GM19467 (cell line): ENCODE measurements at regions not wholly inside any gene's neighbourhood (a gene's known extent, or its start where the extent isn't known, plus 50 kb on each side); places are given as distances from the start of the nearest gene placed in this dataset.
"Not testable (repeated sequence)": the region's sequence is repeated elsewhere in the genome, so short reads cannot be mapped to it uniquely, and the experiment has no call there.

Source experiments
- ATAC-seq: cut with Tn5 transposase; IDR thresholded peaks from one replicate; pipeline ENCODE4 v1.9.1; 2021; ENCODE audit warnings: mild to moderate bottlenecking, moderate library complexity; ENCODE audit not compliant: unreplicated experiment

- no peak for ATAC-seq
These were observed 249.8 kb downstream of the ACKR3 start for GRCh38 chr2:236819275-236820002.

GRCh38 chr2:236820763-236821344, 251.2 kb downstream of the ACKR3 start:
- ATAC-seq = no peak

- no peak for ATAC-seq
These were observed 253.5 kb downstream of the ACKR3 start for GRCh38 chr2:236823041-236823629.

- no peak for ATAC-seq
These were observed 254.3 kb downstream of the ACKR3 start for GRCh38 chr2:236823963-236824362.

GRCh38 chr2:236824836-236825235, 255.2 kb downstream of the ACKR3 start:
- no peak for ATAC-seq

GRCh38 chr2:236825989-236826510, 256.4 kb downstream of the ACKR3 start:
- no peak for ATAC-seq

GRCh38 chr2:236826606-236827156, 257.1 kb downstream of the ACKR3 start:
- ATAC-seq = no peak

GRCh38 chr2:236827997-236828396, 257.7 kb upstream of the COPS8 start:
- ATAC-seq = no peak

- no peak for ATAC-seq
These were observed 256.9 kb upstream of the COPS8 start for GRCh38 chr2:236828820-236829219.

- ATAC-seq = no peak
These were observed 254.8 kb upstream of the COPS8 start for GRCh38 chr2:236830926-236831325.

- ATAC-seq = no peak
These were observed 254.0 kb upstream of the COPS8 start for GRCh38 chr2:236831698-236832097.

GRCh38 chr2:236833501-236834073, 252.1 kb upstream of the COPS8 start:
- no peak for ATAC-seq

- ATAC-seq = no peak
These were observed 251.4 kb upstream of the COPS8 start for GRCh38 chr2:236834284-236834683.

- no peak for ATAC-seq
These were observed 250.2 kb upstream of the COPS8 start for GRCh38 chr2:236835307-236836024.

GRCh38 chr2:236836028-236836427, 249.7 kb upstream of the COPS8 start:
- ATAC-seq = not testable (repeated sequence)

GRCh38 chr2:236840215-236840614, 245.5 kb upstream of the COPS8 start:
- no peak for ATAC-seq

- ATAC-seq = no peak
These were observed 244.8 kb upstream of the COPS8 start for GRCh38 chr2:236840857-236841256.

GRCh38 chr2:236841389-236841788, 244.3 kb upstream of the COPS8 start:
- ATAC-seq = no peak

- ATAC-seq = no peak
These were observed 242.3 kb upstream of the COPS8 start for GRCh38 chr2:236843161-236843968.

- no peak for ATAC-seq
These were observed 241.0 kb upstream of the COPS8 start for GRCh38 chr2:236844711-236845110.
